ENCODE measurements at regions not wholly inside any gene's neighbourhood (a gene's known extent, or its start where the extent isn't known, plus 50 kb on each side); places are given as distances from the start of the nearest gene placed in this dataset.

GRCh38 chr9:90981726-90982125 is 180.1 kb downstream of the SYK start:
- in situ Hi-C loops (cut with MboI; ENCODE audit: low sequenced_read_pairs in 4 of 4): loop anchor here in 1 of 4 donors (10.0 kb wide), 1 partner anchor 57 kb away; no protein-coding TSS in a partner anchor

DNA sequence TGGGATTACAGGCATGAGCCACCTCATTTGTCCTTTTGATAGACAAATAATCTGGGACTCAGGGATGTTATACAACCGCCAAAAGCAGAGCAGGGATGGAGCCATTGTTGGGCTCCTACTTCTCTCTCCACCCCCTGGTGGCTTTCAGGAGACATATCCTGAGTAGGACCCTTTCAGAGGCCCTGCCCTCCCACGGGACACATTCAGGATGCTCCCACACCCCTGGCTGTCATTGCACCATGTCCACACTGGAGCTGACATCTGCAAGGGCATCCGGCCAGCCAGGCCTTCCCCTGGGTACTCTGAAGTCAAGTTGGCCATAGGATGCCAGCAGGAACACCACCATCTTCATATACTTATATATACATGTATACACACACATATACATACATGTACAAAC is 181.8 kb downstream of the SYK start:
- H3K4me1 ChIP-seq: no peaks in the 10 kb centered on the region
- H3K9me3 ChIP-seq: no peaks in the 10 kb centered on the region
- H3K36me3 ChIP-seq: no peaks in the 10 kb centered on the region
- in situ Hi-C loops (cut with MboI; ENCODE audit: low sequenced_read_pairs in 4 of 4): loop anchor here in 1 of 4 donors (10.0 kb wide), 1 partner anchor 59 kb away; no protein-coding TSS in a partner anchor
- H3K27ac ChIP-seq: no peak overlapping the region
- ATAC-seq: no peak
- DNase-seq: no peak
- intact Hi-C loops (cut with DNase I; ENCODE audit: low total_unique reads): no loop called here
- H3K4me3 ChIP-seq: no peak overlapping the region
- TF ChIP-seq POLR2A (IDR thresholded peaks at IDR 0.05) (no peak), CTCF (IDR thresholded peaks at IDR 0.05 in 4 of 5, conservative IDR thresholded peaks at IDR 0.05 in 1 of 5) (no peak)
- H3K27me3 ChIP-seq: no peaks in the 10 kb centered on the region

More at GRCh38 chr9:90981726-90982125, 180.1 kb downstream of the SYK start:
- Histone ChIP-seq H3K27ac (no peak overlapping the region), H3K9me3 (no peaks in the 10 kb centered on the region), H3K4me3 (no peak overlapping the region), H3K4me1 (no peaks in the 10 kb centered on the region), H3K36me3 (no peaks in the 10 kb centered on the region), H3K27me3 (no peaks in the 10 kb centered on the region)
- ATAC-seq: no peak
- intact Hi-C loops (cut with DNase I; ENCODE audit: low total_unique reads): no loop called here
- TF ChIP-seq POLR2A (IDR thresholded peaks at IDR 0.05): no peak
- TF ChIP-seq CTCF (IDR thresholded peaks at IDR 0.05 in 4 of 5, conservative IDR thresholded peaks at IDR 0.05 in 1 of 5): no peak
- DNase-seq: no peak

GRCh38 chr9:90985631-90986030 is 184.0 kb downstream of the SYK start:
- no peaks in the 10 kb centered on the region for H3K4me1 ChIP-seq
- intact Hi-C loops (cut with DNase I; ENCODE audit: low total_unique reads) (no loop called here), in situ Hi-C loops (cut with MboI; ENCODE audit: low sequenced_read_pairs in 4 of 4) (loop anchor here in 1 of 4 donors (10.0 kb wide), 1 partner anchor 61 kb away; no protein-coding TSS in a partner anchor)
- TF ChIP-seq POLR2A (IDR thresholded peaks at IDR 0.05) (no peak), CTCF (IDR thresholded peaks at IDR 0.05 in 4 of 5, conservative IDR thresholded peaks at IDR 0.05 in 1 of 5) (no peak)
- no peak for DNase-seq
- no peaks in the 10 kb centered on the region for H3K9me3 ChIP-seq
- no peaks in the 10 kb centered on the region for H3K27me3 ChIP-seq
- ATAC-seq: no peak
- H3K27ac ChIP-seq: no peak overlapping the region
- H3K4me3 ChIP-seq: no peak overlapping the region
- no peaks in the 10 kb centered on the region for H3K36me3 ChIP-seq

DNA sequence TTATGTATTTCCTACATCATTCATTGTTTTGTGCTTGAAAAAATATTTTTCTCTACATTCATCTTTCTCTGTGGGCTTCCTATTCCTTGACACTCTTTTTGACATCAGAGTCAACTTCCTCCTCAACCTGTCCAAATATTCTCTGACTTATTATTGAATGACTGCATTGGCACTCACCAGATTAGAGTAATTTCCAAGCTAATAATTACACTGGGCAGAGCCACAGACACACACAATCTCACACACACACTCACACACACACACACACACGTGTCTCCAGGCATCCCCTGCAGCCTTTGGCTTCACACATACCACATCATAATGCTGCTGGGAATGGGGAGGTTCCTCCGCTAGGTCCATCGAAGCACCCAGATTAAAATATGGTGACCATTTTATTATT is 184.5 kb downstream of the SYK start:
- in situ Hi-C loops (cut with MboI; ENCODE audit: low sequenced_read_pairs in 4 of 4) (loop anchor here in 1 of 4 donors (10.0 kb wide), 1 partner anchor 61 kb away; no protein-coding TSS in a partner anchor), intact Hi-C loops (cut with DNase I; ENCODE audit: low total_unique reads) (no loop called here)
- no peaks in the 10 kb centered on the region for H3K9me3 ChIP-seq
- ATAC-seq (no peak), DNase-seq (no peak)
- no peak overlapping the region for H3K27ac ChIP-seq
- H3K36me3 ChIP-seq: no peaks in the 10 kb centered on the region
- no peaks in the 10 kb centered on the region for H3K4me1 ChIP-seq
- no peaks in the 10 kb centered on the region for H3K27me3 ChIP-seq
- no peak overlapping the region for H3K4me3 ChIP-seq
- no peak for TF ChIP-seq POLR2A (IDR thresholded peaks at IDR 0.05)
- TF ChIP-seq CTCF (IDR thresholded peaks at IDR 0.05 in 4 of 5, conservative IDR thresholded peaks at IDR 0.05 in 1 of 5): no peak

- DNase-seq: no peak
- Histone ChIP-seq H3K36me3 (no peaks in the 10 kb centered on the region), H3K9me3 (no peaks in the 10 kb centered on the region), H3K4me3 (no peak overlapping the region), H3K4me1 (no peaks in the 10 kb centered on the region), H3K27me3 (no peaks in the 10 kb centered on the region), H3K27ac (no peak overlapping the region)
- in situ Hi-C loops (cut with MboI; ENCODE audit: low sequenced_read_pairs in 4 of 4) (loop anchor here in 1 of 4 donors (10.0 kb wide), 1 partner anchor 63 kb away; no protein-coding TSS in a partner anchor), intact Hi-C loops (cut with DNase I; ENCODE audit: low total_unique reads) (no loop called here)
- TF ChIP-seq CTCF (IDR thresholded peaks at IDR 0.05 in 4 of 5, conservative IDR thresholded peaks at IDR 0.05 in 1 of 5) (no peak), POLR2A (IDR thresholded peaks at IDR 0.05) (no peak)
- no peak for ATAC-seq
Measured at GRCh38 chr9:90987566-90987965, 185.9 kb downstream of the SYK start.
